ENCODE measurements at regions not wholly inside any gene's neighbourhood (a gene's known extent, or its start where the extent isn't known, plus 50 kb on each side); places are given as distances from the start of the nearest gene placed in this dataset.

- TF ChIP-seq CTCF (conservative IDR thresholded peaks at IDR 0.05; ENCODE audit: low read depth, low read length), result no peak
- H3K4me3 ChIP-seq (ENCODE audit: low read length), result no peak overlapping the region
- DNase-seq (ENCODE audit: low read depth), result no peak
Observed at GRCh38 chr3:7977245-7978086, 524.2 kb upstream of the LMCD1 start.

- DNase-seq (ENCODE audit: low read depth), result no peak
- no peak overlapping the region for H3K4me3 ChIP-seq (ENCODE audit: low read length)
- no peak for TF ChIP-seq CTCF (conservative IDR thresholded peaks at IDR 0.05; ENCODE audit: low read depth, low read length)
Observed at GRCh38 chr3:7978087-7978422, 523.6 kb upstream of the LMCD1 start.

- TF ChIP-seq CTCF (conservative IDR thresholded peaks at IDR 0.05; ENCODE audit: low read depth, low read length), result no peak
- H3K4me3 ChIP-seq (ENCODE audit: low read length), result no peak overlapping the region
- no peak for DNase-seq (ENCODE audit: low read depth)
Observed at GRCh38 chr3:7982126-7982525, 519.5 kb upstream of the LMCD1 start.

- DNase-seq (ENCODE audit: low read depth), result no peak
- no peak for TF ChIP-seq CTCF (conservative IDR thresholded peaks at IDR 0.05; ENCODE audit: low read depth, low read length)
- H3K4me3 ChIP-seq (ENCODE audit: low read length), result no peak overlapping the region
Observed at GRCh38 chr3:7999384-7999783, 502.2 kb upstream of the LMCD1 start.

- no peak for DNase-seq (ENCODE audit: low read depth)
- TF ChIP-seq CTCF (conservative IDR thresholded peaks at IDR 0.05; ENCODE audit: low read depth, low read length), result no peak
- H3K4me3 ChIP-seq (ENCODE audit: low read length), result no peak overlapping the region
Observed at GRCh38 chr3:8001307-8001706, 500.3 kb upstream of the LMCD1 start.

GRCh38 chr3:8001712-8002111 lies 499.9 kb upstream of the LMCD1 start:
- no peak for TF ChIP-seq CTCF (conservative IDR thresholded peaks at IDR 0.05; ENCODE audit: low read depth, low read length)
- DNase-seq (ENCODE audit: low read depth), result no peak
- H3K4me3 ChIP-seq (ENCODE audit: low read length), result no peak overlapping the region

GRCh38 chr3:8011902-8012301 lies 489.7 kb upstream of the LMCD1 start:
- no peak for TF ChIP-seq CTCF (conservative IDR thresholded peaks at IDR 0.05; ENCODE audit: low read depth, low read length)
- DNase-seq (ENCODE audit: low read depth), result no peak
- H3K4me3 ChIP-seq (ENCODE audit: low read length), result no peak overlapping the region

Measured in retinal pigment epithelial cell (primary cell).